ENCODE measurements at regions not wholly inside any gene's neighbourhood (a gene's known extent, or its start where the extent isn't known, plus 50 kb on each side); places are given as distances from the start of the nearest gene placed in this dataset.

DNA sequence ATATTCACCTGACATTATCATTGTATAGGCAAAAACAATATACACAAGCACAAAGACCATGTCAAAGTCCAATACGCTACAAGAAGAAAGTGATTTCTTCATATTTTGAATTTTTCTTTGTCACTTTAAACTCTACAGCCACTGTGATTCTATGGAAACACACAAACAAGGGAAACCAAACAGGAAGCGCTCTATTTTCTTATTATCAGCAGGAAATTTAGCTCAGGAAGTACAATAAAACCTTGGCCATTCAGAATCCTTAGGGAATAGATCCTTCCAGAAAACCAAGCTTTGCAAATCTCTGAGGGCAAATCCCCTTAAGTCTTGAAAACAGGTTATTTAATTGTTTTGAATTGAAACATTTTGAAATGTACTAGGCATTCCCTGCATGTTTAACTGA lies 336.2 kb downstream of the EPHA4 start:
- TF ChIP-seq, protein P1, sequence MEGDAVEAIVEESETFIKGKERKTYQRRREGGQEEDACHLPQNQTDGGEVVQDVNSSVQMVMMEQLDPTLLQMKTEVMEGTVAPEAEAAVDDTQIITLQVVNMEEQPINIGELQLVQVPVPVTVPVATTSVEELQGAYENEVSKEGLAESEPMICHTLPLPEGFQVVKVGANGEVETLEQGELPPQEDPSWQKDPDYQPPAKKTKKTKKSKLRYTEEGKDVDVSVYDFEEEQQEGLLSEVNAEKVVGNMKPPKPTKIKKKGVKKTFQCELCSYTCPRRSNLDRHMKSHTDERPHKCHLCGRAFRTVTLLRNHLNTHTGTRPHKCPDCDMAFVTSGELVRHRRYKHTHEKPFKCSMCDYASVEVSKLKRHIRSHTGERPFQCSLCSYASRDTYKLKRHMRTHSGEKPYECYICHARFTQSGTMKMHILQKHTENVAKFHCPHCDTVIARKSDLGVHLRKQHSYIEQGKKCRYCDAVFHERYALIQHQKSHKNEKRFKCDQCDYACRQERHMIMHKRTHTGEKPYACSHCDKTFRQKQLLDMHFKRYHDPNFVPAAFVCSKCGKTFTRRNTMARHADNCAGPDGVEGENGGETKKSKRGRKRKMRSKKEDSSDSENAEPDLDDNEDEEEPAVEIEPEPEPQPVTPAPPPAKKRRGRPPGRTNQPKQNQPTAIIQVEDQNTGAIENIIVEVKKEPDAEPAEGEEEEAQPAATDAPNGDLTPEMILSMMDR (IDR thresholded peaks at IDR 0.05; ENCODE audit: control insufficient read depth, extremely low read depth, insufficient read depth): no peak
- DNase-seq (ENCODE audit: low read depth): no peak

GRCh38 chr2:221241072-221241471 lies 331.0 kb downstream of the EPHA4 start:
- TF ChIP-seq, protein P1 (IDR thresholded peaks at IDR 0.05; ENCODE audit: control insufficient read depth, extremely low read depth, insufficient read depth): no peak
- H3K4me3 ChIP-seq (ENCODE audit: low read depth, low read length): no peak overlapping the region
- no peak for DNase-seq (ENCODE audit: low read depth)

More for the DNA sequence above, 336.2 kb downstream of the EPHA4 start:
- H3K4me3 ChIP-seq (ENCODE audit: low read depth, low read length): no peak overlapping the region

GRCh38 chr2:221243771-221244170 lies 328.3 kb downstream of the EPHA4 start:
- H3K4me3 ChIP-seq (ENCODE audit: low read depth, low read length): no peak overlapping the region
- TF ChIP-seq, protein P1 (IDR thresholded peaks at IDR 0.05; ENCODE audit: control insufficient read depth, extremely low read depth, insufficient read depth): no peak
- DNase-seq (ENCODE audit: low read depth): no peak

DNA sequence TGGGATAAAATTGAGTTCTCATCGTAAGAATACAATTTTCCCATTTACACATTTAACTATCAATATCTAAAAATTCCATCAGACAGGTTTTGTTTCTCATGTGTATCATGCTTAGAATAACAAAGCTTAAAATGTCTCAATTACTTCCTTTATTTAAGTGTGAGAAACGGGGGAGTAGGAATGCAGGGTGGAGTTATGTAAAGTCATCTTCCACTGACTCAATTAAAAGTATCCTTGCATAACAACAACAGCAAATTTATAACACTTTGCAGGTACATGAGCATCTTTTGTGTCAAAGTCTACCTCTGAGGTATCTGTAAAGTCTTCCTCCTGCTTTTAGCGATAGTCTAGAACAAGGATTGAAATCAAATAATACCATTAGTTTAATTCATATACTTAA lies 327.1 kb downstream of the EPHA4 start:
- TF ChIP-seq, protein P1 (IDR thresholded peaks at IDR 0.05; ENCODE audit: control insufficient read depth, extremely low read depth, insufficient read depth): no peak
- no peak for DNase-seq (ENCODE audit: low read depth)
- H3K4me3 ChIP-seq (ENCODE audit: low read depth, low read length): no peak overlapping the region

DNA sequence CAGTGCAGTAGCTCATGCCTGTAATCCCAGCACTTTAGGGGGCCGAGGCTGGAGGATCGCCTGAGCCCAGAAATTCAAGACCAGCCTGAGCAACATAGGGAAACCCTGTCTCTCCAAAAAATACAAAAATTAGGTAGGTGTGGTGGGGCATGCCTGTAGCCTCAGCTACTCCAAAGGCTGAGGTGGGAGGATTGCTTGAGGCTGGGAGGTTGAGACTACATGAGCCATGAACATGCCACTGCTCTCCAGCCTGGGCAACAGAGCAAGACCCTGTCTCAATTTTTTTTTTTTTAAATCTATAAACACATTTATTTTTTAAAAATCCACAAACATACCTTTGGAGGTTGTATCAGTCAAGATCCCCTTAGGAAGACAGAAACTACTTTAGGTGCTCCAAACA lies 326.3 kb downstream of the EPHA4 start:
- TF ChIP-seq, protein P1 (IDR thresholded peaks at IDR 0.05; ENCODE audit: control insufficient read depth, extremely low read depth, insufficient read depth): no peak
- no peak overlapping the region for H3K4me3 ChIP-seq (ENCODE audit: low read depth, low read length)
- no peak for DNase-seq (ENCODE audit: low read depth)

- TF ChIP-seq, protein P1 (IDR thresholded peaks at IDR 0.05; ENCODE audit: control insufficient read depth, extremely low read depth, insufficient read depth): no peak
- no peak overlapping the region for H3K4me3 ChIP-seq (ENCODE audit: low read depth, low read length)
- DNase-seq (ENCODE audit: low read depth): no peak
These were observed 317.8 kb downstream of the EPHA4 start for GRCh38 chr2:221254299-221254698.

DNA sequence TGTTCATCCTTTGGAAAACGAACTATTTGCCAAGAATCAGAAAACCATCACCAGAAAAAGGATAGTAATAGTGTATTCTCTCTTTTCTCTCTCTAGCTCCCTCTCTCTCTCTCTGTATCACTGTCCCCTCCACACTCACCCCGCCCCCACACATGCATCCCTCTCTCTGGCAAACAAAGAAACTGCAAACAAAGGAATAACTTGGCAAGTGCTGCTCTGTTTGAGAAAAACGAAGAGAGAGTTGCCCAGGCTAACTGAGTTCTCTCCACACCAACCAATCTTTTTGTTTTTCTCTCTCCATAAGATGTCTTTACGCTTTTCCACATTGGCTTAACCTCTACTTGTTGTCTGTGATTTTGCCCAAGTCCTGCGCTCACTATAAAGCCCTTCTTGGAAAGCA lies 316.2 kb downstream of the EPHA4 start:
- TF ChIP-seq, protein P1 (IDR thresholded peaks at IDR 0.05; ENCODE audit: control insufficient read depth, extremely low read depth, insufficient read depth): no peak
- no peak for DNase-seq (ENCODE audit: low read depth)
- H3K4me3 ChIP-seq (ENCODE audit: low read depth, low read length): no peak overlapping the region

Data from LNCaP clone FGC (cell line).